H1 (cell line): ENCODE measurements at regions not wholly inside any gene's neighbourhood (a gene's known extent, or its start where the extent isn't known, plus 50 kb on each side); places are given as distances from the start of the nearest gene placed in this dataset.

ENCODE experiments used
- CTCF ChIA-PET: fragments of 300-600 bp; sonication (Branson Sonifier 250); formaldehyde crosslinking; loops from one replicate; lab custom pipeline; 2021; ENCODE audit not compliant: partially characterized antibody; lab: Charles Lee
- POLR2A ChIA-PET: fragments of 300-600 bp; sonication (Branson Sonifier 250); formaldehyde crosslinking; loops from one replicate; lab custom pipeline; 2021; ENCODE audit warnings: inconsistent platforms; ENCODE audit not compliant: partially characterized antibody; lab: Charles Lee
- DNase-seq, 2 experiments: peaks; one replicate each; pipeline versions ENCODE4 v3.0.0 to v3.0.0-alpha.2; 2010 to 2022; ENCODE audit warnings: low spot score in 2 of 2, low read depth in 1 of 2, mixed read lengths in 1 of 2
- FAIRE-seq: peaks from 2 replicates; lab custom pipeline; 2011; peaks lifted over from hg19 to GRCh38; lab: Jason Lieb, UNC
- H2AFZ ChIP-seq: 2 replicates; pipeline ENCODE4 v1.8.1; 2012; ENCODE audit warnings: low read length, inconsistent platforms
- H2AK5ac ChIP-seq: 2 replicates; pipeline ENCODE4 v1.6.1; 2013; ENCODE audit warnings: low read depth, low read length
- H2BK120ac ChIP-seq: replicated peaks from 2 replicates; pipeline ENCODE3; 2013; ENCODE audit warnings: low read depth, low read length, inconsistent platforms
- H2BK12ac ChIP-seq: 2 replicates; pipeline ENCODE4 v1.6.1; 2013; ENCODE audit warnings: low read depth, low read length
- H2BK15ac ChIP-seq: 2 replicates; pipeline ENCODE4 v1.6.1; 2013; ENCODE audit warnings: low read length
- H2BK20ac ChIP-seq: 2 replicates; pipeline ENCODE4 v1.6.1; 2013; ENCODE audit warnings: low read length
- H2BK5ac ChIP-seq: 2 replicates; pipeline ENCODE4 v1.6.1; 2013; ENCODE audit warnings: low read depth, low read length
- H3K14ac ChIP-seq: 2 replicates; pipeline ENCODE4 v1.6.1; 2013; ENCODE audit warnings: inconsistent platforms; ENCODE audit not compliant: insufficient read length
- H3K18ac ChIP-seq: 2 replicates; pipeline ENCODE4 v1.6.1; 2013; ENCODE audit warnings: low read length; ENCODE audit errors: extremely low read depth
- H3K23ac ChIP-seq: 2 replicates; pipeline ENCODE4 v1.6.1; 2013; ENCODE audit warnings: inconsistent platforms; ENCODE audit not compliant: insufficient read length
- H3K23me2 ChIP-seq: 2 replicates; pipeline ENCODE4 v1.6.1; 2013; ENCODE audit warnings: low read depth, low read length
- H3K27ac ChIP-seq: 2 replicates; pipeline ENCODE4 v1.6.1; 2011; ENCODE audit warnings: low read depth, low read length, inconsistent platforms
- H3K27me3 ChIP-seq, 4 experiments: replicated peaks in 1 of 4; 1 replicate in 1 of 4; 2 replicates in 3 of 4; pipeline versions ENCODE4 v1.6.1 to v1.8.1; 2011 to 2013; ENCODE audit warnings: low read length in 3 of 4, mild to moderate bottlenecking in 3 of 4, inconsistent platforms in 2 of 4, mixed read lengths in 2 of 4, moderate library complexity in 1 of 4; ENCODE audit not compliant: control insufficient read depth in 3 of 4, insufficient read depth in 3 of 4; ENCODE audit errors: extremely low read depth in 1 of 4
- H3K36me3 ChIP-seq, 4 experiments: 2 replicates each; pipeline versions ENCODE4 v1.6.1 to v1.8.1; 2011 to 2013; ENCODE audit warnings: mild to moderate bottlenecking in 4 of 4, low read length in 3 of 4, moderate library complexity in 2 of 4, control low read depth in 1 of 4, inconsistent platforms in 1 of 4; ENCODE audit not compliant: insufficient read depth in 4 of 4, control insufficient read depth in 2 of 4
- H3K4ac ChIP-seq: replicated peaks from 2 replicates; pipeline ENCODE3; 2013; ENCODE audit warnings: low read length, low read depth, mixed read lengths, inconsistent platforms; ENCODE audit not compliant: insufficient read length
- H3K4me1 ChIP-seq, 4 experiments: replicated peaks in 1 of 4; 1 replicate in 1 of 4; 2 replicates in 3 of 4; pipeline versions ENCODE4 v1.6.1 to v1.8.1; 2011 to 2013; ENCODE audit warnings: low read length in 3 of 4, inconsistent platforms in 2 of 4, mixed read lengths in 1 of 4; ENCODE audit not compliant: insufficient read depth in 4 of 4, control insufficient read depth in 3 of 4
- H3K4me2 ChIP-seq, 2 experiments: 2 replicates each; pipeline versions ENCODE4 v1.6.1 to v1.8.1; 2011 to 2013; ENCODE audit warnings: low read depth in 2 of 2, low read length in 2 of 2, control low read depth in 1 of 2, inconsistent platforms in 1 of 2, mild to moderate bottlenecking in 1 of 2; ENCODE audit not compliant: insufficient read depth in 1 of 2
- H3K4me3 ChIP-seq, 4 experiments: fragments of 200-600, 300-600 bp in 1 of 4; sonication (generic), shearing (Covaris generic), sonication (Bioruptor Twin) in 1 of 4; 2 replicates each; pipeline versions ENCODE4 v1.5.1 to v1.8.1; 2011 to 2016; ENCODE audit warnings: low read length in 4 of 4, low read depth in 3 of 4, control low read depth in 2 of 4, inconsistent platforms in 2 of 4, mild to moderate bottlenecking in 2 of 4, mixed read lengths in 1 of 4, moderate library complexity in 1 of 4; ENCODE audit not compliant: insufficient read depth in 2 of 4; ENCODE audit errors: extremely low read depth in 1 of 4
- H3K56ac ChIP-seq: replicated peaks from 2 replicates; pipeline ENCODE3; 2013; ENCODE audit warnings: low read depth, mild to moderate bottlenecking, mixed read lengths, low read length, inconsistent platforms; ENCODE audit not compliant: insufficient read length
- H3K79me1 ChIP-seq: 2 replicates; pipeline ENCODE4 v1.6.1; 2013; ENCODE audit warnings: low read depth, low read length, control low read depth
- H3K79me2 ChIP-seq, 2 experiments: 2 replicates each; pipeline versions ENCODE4 v1.6.1 to v1.8.1; 2012 to 2013; ENCODE audit warnings: low read length in 2 of 2, mild to moderate bottlenecking in 2 of 2, inconsistent platforms in 1 of 2; ENCODE audit not compliant: insufficient read depth in 2 of 2, control insufficient read depth in 1 of 2
- H3K9ac ChIP-seq, 4 experiments: replicated peaks in 1 of 4; 1 replicate in 1 of 4; 2 replicates in 3 of 4; pipeline versions ENCODE4 v1.6.1 to v1.8.1; 2011 to 2013; ENCODE audit warnings: low read depth in 3 of 4, low read length in 3 of 4, control low read depth in 2 of 4, mild to moderate bottlenecking in 2 of 4, moderate library complexity in 2 of 4, inconsistent platforms in 1 of 4; ENCODE audit errors: extremely low read depth in 1 of 4
- H3K9me3 ChIP-seq, 2 experiments: 2 replicates each; pipeline versions ENCODE4 v1.6.1 to v1.8.1; 2012 to 2013; ENCODE audit warnings: mild to moderate bottlenecking in 2 of 2, moderate library complexity in 2 of 2, control low read depth in 1 of 2, inconsistent platforms in 1 of 2, low read depth in 1 of 2, low read length in 1 of 2, mixed read lengths in 1 of 2; ENCODE audit not compliant: insufficient read depth in 2 of 2
- H4K20me1 ChIP-seq, 2 experiments: replicated peaks in 1 of 2; 2 replicates each; pipeline versions ENCODE3 to v1.8.1; 2011 to 2013; ENCODE audit warnings: inconsistent platforms in 2 of 2, low read length in 2 of 2, mild to moderate bottlenecking in 1 of 2; ENCODE audit not compliant: insufficient read depth in 2 of 2, control insufficient read depth in 1 of 2
- H4K5ac ChIP-seq: 2 replicates; pipeline ENCODE4 v1.6.1; 2013; ENCODE audit warnings: low read length, low read depth, mixed read lengths, inconsistent platforms; ENCODE audit not compliant: insufficient read length
- H4K8ac ChIP-seq: 2 replicates; pipeline ENCODE4 v1.8.0; 2013; ENCODE audit warnings: mild to moderate bottlenecking, moderate library complexity, low read length, inconsistent platforms; ENCODE audit not compliant: insufficient read depth; ENCODE audit errors: extremely low read depth
- H4K91ac ChIP-seq: replicated peaks from 2 replicates; pipeline ENCODE3; 2013; ENCODE audit warnings: low read length, mixed read lengths, inconsistent platforms; ENCODE audit not compliant: insufficient read length
- BRCA1 ChIP-seq: IDR thresholded peaks from 2 replicates; pipeline ENCODE4 v1.6.1; 2012; ENCODE audit warnings: low read depth, low read length, improper control_type of control experiment
- CREB1 ChIP-seq: IDR thresholded peaks from 2 replicates; pipeline ENCODE4 v1.6.1; 2012; ENCODE audit warnings: inconsistent platforms
- EGR1 ChIP-seq: IDR thresholded peaks from 2 replicates; pipeline ENCODE4 v1.6.1; 2011; ENCODE audit warnings: low read depth, low read length, borderline replicate concordance
- KDM4A ChIP-seq: IDR thresholded peaks from one replicate; pipeline ENCODE4 v1.7.1; 2012; ENCODE audit warnings: low read depth, mild to moderate bottlenecking, moderate library complexity, low read length, inconsistent platforms; ENCODE audit not compliant: severe bottlenecking
- RXRA ChIP-seq: IDR thresholded peaks from 2 replicates; pipeline ENCODE4 v1.6.1; 2011; ENCODE audit warnings: low read depth, mild to moderate bottlenecking, low read length, moderate library complexity; ENCODE audit not compliant: insufficient read depth
- SAP30 ChIP-seq: fragments of 300-600 bp; sonication (generic); IDR thresholded peaks from 2 replicates; pipeline ENCODE4 v1.7.1; 2012; ENCODE audit warnings: low read length, moderate library complexity, mild to moderate bottlenecking, inconsistent platforms; ENCODE audit not compliant: insufficient read depth, insufficient replicate concordance
- SIN3A ChIP-seq, 2 experiments: IDR thresholded peaks in 1 of 2; conservative IDR thresholded peaks in 1 of 2; 2 replicates each; pipeline ENCODE4 v1.6.1; 2011 to 2012; ENCODE audit warnings: low read length in 2 of 2, improper control_type of control experiment in 1 of 2, low read depth in 1 of 2, mild to moderate bottlenecking in 1 of 2
- SIX5 ChIP-seq: IDR thresholded peaks from 2 replicates; pipeline ENCODE4 v1.6.1; 2011; ENCODE audit warnings: mild to moderate bottlenecking, low read depth, low read length
- SP1 ChIP-seq: IDR thresholded peaks from 2 replicates; pipeline ENCODE4 v1.6.1; 2011; ENCODE audit warnings: low read depth, low read length
- SP2 ChIP-seq: IDR thresholded peaks from 2 replicates; pipeline ENCODE4 v1.6.1; 2012; ENCODE audit warnings: mild to moderate bottlenecking, low read length, inconsistent platforms
- TEAD4 ChIP-seq: IDR thresholded peaks from 2 replicates; pipeline ENCODE4 v1.6.1; 2012; ENCODE audit warnings: low read depth, low read length, inconsistent platforms, mixed read lengths
- WGBS, 2 experiments: shearing (Covaris generic) in 1 of 2; methylation state at CpG; one replicate each; pipeline versions ENCODE4 v1.1.6 to v1.1.7; 2013 to 2015; ENCODE audit warnings: low lambda C conversion rate in 2 of 2, mixed read lengths in 2 of 2, inconsistent platforms in 1 of 2, low coverage in 1 of 2, missing lambda C conversion rate in 1 of 2; ENCODE audit not compliant: insufficient replicate concordance in 2 of 2, insufficient coverage in 1 of 2, insufficient read length in 1 of 2; ENCODE audit errors: extremely low coverage in 1 of 2, missing lambda C conversion rate in 1 of 2; 5-methylcytosine and 5-hydroxymethylcytosine counted together
- TF ChIP-seq, protein P1 (sequence below): IDR thresholded peaks from 2 replicates; pipeline ENCODE4 v1.6.1; 2011; ENCODE audit warnings: low read length, improper control_type of control experiment

DNA sequence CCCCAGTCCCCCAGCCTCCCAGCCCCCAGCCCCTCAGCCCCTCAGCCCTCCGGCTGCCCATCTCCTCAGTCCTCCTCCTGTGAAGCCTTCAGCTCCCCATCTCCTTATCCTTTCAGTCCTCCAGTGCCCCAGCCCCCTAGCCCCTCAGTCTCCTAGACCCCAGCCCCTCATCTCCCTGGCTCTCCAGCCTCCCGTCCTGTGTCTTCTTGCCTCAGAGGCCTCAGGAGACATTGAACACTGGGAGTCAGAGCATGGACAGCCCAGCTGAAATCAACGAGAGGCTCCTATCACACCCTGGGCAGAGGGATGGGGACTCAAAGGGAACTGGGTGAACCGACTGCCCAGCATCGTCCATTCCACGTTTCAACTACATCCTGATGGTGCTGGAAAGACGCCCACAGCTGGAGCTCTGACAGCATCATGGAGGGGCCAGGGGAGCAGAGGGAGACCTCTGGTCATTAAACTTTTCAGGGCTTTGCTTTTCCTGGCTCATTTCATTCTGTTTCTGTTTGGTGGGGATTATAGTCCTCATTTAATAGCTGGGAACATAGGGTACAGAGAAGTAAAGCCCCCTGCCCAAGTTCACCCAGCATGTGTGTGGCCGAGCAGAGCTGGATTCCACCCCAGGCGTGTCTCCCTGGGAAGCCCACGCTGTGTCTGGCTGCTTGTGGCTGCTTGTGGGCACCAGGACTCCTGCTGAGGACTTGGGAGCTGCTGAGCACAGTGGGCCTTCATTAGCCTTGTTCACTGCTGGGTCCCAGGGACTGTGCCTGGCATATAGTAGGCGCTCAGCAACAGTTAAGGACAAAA, 396.7 kb downstream of the PTPRU start:
- H4K20me1 ChIP-seq: no peaks in the 10 kb centered on the region
- H4K91ac ChIP-seq: no peak overlapping the region
- H3K79me2 ChIP-seq: no peaks in the 10 kb centered on the region
- H3K27me3 ChIP-seq: no peaks in the 10 kb centered on the region
- H3K23ac ChIP-seq: no peak overlapping the region
- WGBS, 2 experiments: 85% methylated on average over 10 of the region's 11 CpGs; no CpG with 5 or more reads in 1 of the 2 experiments
- H2BK20ac ChIP-seq: no peak overlapping the region
- H3K9me3 ChIP-seq: no peaks in the 10 kb centered on the region
- no peak overlapping the region for H3K4me2 ChIP-seq
- no peak overlapping the region for H2BK12ac ChIP-seq
- no peak overlapping the region for H2AK5ac ChIP-seq
- H3K4me1 ChIP-seq: no peaks in the 10 kb centered on the region; a peak in 1 of 7 replicates
- H2BK5ac ChIP-seq: no peak overlapping the region
- H3K36me3 ChIP-seq: no peaks in the 10 kb centered on the region
- CTCF ChIA-PET: interaction anchor here (0.8 to 1.8 kb wide), 3 partner anchors 10 to 237 kb away, joined by 3 to 7 read pairs (median 4); no protein-coding TSS in a partner anchor
- H3K4me3 ChIP-seq: no peak overlapping the region
- H2AFZ ChIP-seq: no peak overlapping the region
- no peak overlapping the region for H4K5ac ChIP-seq
- no peak overlapping the region for H2BK15ac ChIP-seq
- no peak overlapping the region for H3K18ac ChIP-seq
- H3K79me1 ChIP-seq: no peaks in the 10 kb centered on the region
- H3K4ac ChIP-seq: no peak overlapping the region
- no peak for DNase-seq
- H3K23me2 ChIP-seq: no peaks in the 10 kb centered on the region
- POLR2A ChIA-PET: no interaction called here
- no peak overlapping the region for H3K56ac ChIP-seq
- H3K27ac ChIP-seq: no peak overlapping the region
- no peak for FAIRE-seq
- no peak overlapping the region for H2BK120ac ChIP-seq
- no peak overlapping the region for H4K8ac ChIP-seq
- H3K9ac ChIP-seq: no peak overlapping the region
- no peak overlapping the region for H3K14ac ChIP-seq
- TF ChIP-seq SP1: no peak
- no peak for TF ChIP-seq KDM4A
- no peak for TF ChIP-seq RXRA
- TF ChIP-seq TEAD4: no peak
- no peak for TF ChIP-seq CREB1
- TF ChIP-seq, protein P1, sequence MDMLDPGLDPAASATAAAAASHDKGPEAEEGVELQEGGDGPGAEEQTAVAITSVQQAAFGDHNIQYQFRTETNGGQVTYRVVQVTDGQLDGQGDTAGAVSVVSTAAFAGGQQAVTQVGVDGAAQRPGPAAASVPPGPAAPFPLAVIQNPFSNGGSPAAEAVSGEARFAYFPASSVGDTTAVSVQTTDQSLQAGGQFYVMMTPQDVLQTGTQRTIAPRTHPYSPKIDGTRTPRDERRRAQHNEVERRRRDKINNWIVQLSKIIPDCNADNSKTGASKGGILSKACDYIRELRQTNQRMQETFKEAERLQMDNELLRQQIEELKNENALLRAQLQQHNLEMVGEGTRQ: no peak
- TF ChIP-seq SIN3A (conservative IDR thresholded peaks at IDR 0.05 in 1 of 2, IDR thresholded peaks at IDR 0.05 in 1 of 2; ENCODE audit: low read depth in 1 of 2, low read length in 2 of 2): no peak
- no peak for TF ChIP-seq SP2
- no peak for TF ChIP-seq SAP30
- TF ChIP-seq EGR1: no peak
- no peak for TF ChIP-seq SIX5
- no peak for TF ChIP-seq BRCA1
